Germinal center (tissue), 1 donor: ENCODE measurements at regions not wholly inside any gene's neighbourhood (a gene's known extent, or its start where the extent isn't known, plus 50 kb on each side); places are given as distances from the start of the nearest gene placed in this dataset.

Experiments used
- DNase-seq: peaks from one replicate; pipeline ENCODE4 v3.0.0; 2012; ENCODE audit warnings: mixed read lengths, low spot score

GRCh38 chr9:108645520-108645919 is 210.3 kb downstream of the ACTL7B start:
- DNase-seq, result no peak

GRCh38 chr9:108643731-108644510 is 211.9 kb downstream of the ACTL7B start:
- DNase-seq, result no peak

GRCh38 chr9:108642871-108643270 is 212.9 kb downstream of the ACTL7B start:
- DNase-seq, result no peak

GRCh38 chr9:108640230-108640629 is 215.6 kb downstream of the ACTL7B start:
- DNase-seq, result no peak

GRCh38 chr9:108639696-108640095 is 216.1 kb downstream of the ACTL7B start:
- DNase-seq, result no peak

GRCh38 chr9:108639091-108639490 is 216.7 kb downstream of the ACTL7B start:
- no peak for DNase-seq

GRCh38 chr9:108637340-108637739 is 218.4 kb downstream of the ACTL7B start:
- DNase-seq, result no peak

- DNase-seq, result no peak
These were observed 219.8 kb downstream of the ACTL7B start for GRCh38 chr9:108636013-108636412.

GRCh38 chr9:108634672-108635462 is 220.9 kb downstream of the ACTL7B start:
- no peak for DNase-seq

- no peak for DNase-seq
These were observed 221.6 kb downstream of the ACTL7B start for GRCh38 chr9:108634204-108634603.

- no peak for DNase-seq
These were observed 224.1 kb downstream of the ACTL7B start for GRCh38 chr9:108631496-108632285.

GRCh38 chr9:108628316-108628715 is 227.5 kb downstream of the ACTL7B start:
- DNase-seq, result no peak

GRCh38 chr9:108626743-108627142 is 229.0 kb downstream of the ACTL7B start:
- no peak for DNase-seq

- no peak for DNase-seq
These were observed 233.6 kb downstream of the ACTL7B start for GRCh38 chr9:108621991-108622855.

- DNase-seq, result no peak
These were observed 235.0 kb downstream of the ACTL7B start for GRCh38 chr9:108620767-108621166.

- no peak for DNase-seq
These were observed 236.8 kb downstream of the ACTL7B start for GRCh38 chr9:108618906-108619550.

GRCh38 chr9:108617676-108618075 is 238.1 kb downstream of the ACTL7B start:
- DNase-seq, result no peak

GRCh38 chr9:108615152-108615551 is 240.6 kb downstream of the ACTL7B start:
- DNase-seq, result no peak

- no peak for DNase-seq
These were observed 243.3 kb downstream of the ACTL7B start for GRCh38 chr9:108612513-108612912.

GRCh38 chr9:108609897-108610253 is 245.9 kb downstream of the ACTL7B start:
- DNase-seq, result no peak

- no peak for DNase-seq
These were observed 246.4 kb downstream of the ACTL7B start for GRCh38 chr9:108609227-108609896.
